ENCODE measurements at regions not wholly inside any gene's neighbourhood (a gene's known extent, or its start where the extent isn't known, plus 50 kb on each side); places are given as distances from the start of the nearest gene placed in this dataset.
"Not testable (repeated sequence)": the region's sequence is repeated elsewhere in the genome, so short reads cannot be mapped to it uniquely, and the experiment has no call there.

- H3K4me1 ChIP-seq: no peaks in the 10 kb centered on the region
- H3K27ac ChIP-seq: no peak overlapping the region
- no peaks in the 10 kb centered on the region for H3K36me3 ChIP-seq
- H3K9me3 ChIP-seq: peaks cover 0 to 19% (median 0%) of the 10 kb centered on the region in 3 donors
- H3K4me3 ChIP-seq: no peak overlapping the region
- ATAC-seq: no peak
- WGBS, 2 donors (ENCODE audit: low coverage in 1 of 2): 92% methylated on average over 1 of the region's 1 CpG; no CpG with 5 or more reads in 1 of the 2 donors
- TF ChIP-seq POLR2A (IDR thresholded peaks at IDR 0.05): no peak
- no peak for TF ChIP-seq POLR2AphosphoS5 (IDR thresholded peaks at IDR 0.05)
- TF ChIP-seq EP300 (IDR thresholded peaks at IDR 0.05): no peak
- no peak for TF ChIP-seq CTCF (IDR thresholded peaks at IDR 0.05)
- H3K27me3 ChIP-seq: no peaks in the 10 kb centered on the region
Measured at GRCh38 chr4:30094887-30095286, 625.3 kb upstream of the PCDH7 start.

DNA sequence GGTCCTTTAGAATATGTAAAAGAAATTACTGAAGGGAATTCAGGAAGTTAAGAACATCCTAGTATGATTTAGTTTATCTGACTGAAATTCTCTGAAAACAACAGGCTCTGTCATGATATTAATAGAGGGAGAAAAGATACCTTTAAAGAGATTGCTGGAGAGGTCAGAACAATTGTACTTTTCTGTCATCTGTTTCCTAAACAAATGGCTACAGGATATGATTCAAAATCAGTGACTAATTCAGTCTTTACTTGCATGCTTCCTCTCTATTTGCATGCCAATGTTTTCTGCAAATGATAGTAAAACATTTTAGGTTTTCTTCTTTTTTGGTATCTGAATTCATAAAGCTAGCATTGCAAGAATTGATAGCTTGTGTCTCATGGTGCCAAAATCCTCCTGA is 616.7 kb upstream of the PCDH7 start:
- no peak for ATAC-seq
- Histone ChIP-seq H3K27ac (no peak overlapping the region), H3K27me3 (no peaks in the 10 kb centered on the region), H3K9me3 (peaks cover 0 to 11% (median 0%) of the 10 kb centered on the region in 3 donors), H3K4me1 (no peaks in the 10 kb centered on the region), H3K36me3 (no peaks in the 10 kb centered on the region), H3K4me3 (no peak overlapping the region)
- TF ChIP-seq POLR2A (IDR thresholded peaks at IDR 0.05) (no peak), CTCF (IDR thresholded peaks at IDR 0.05) (no peak), EP300 (IDR thresholded peaks at IDR 0.05) (no peak), POLR2AphosphoS5 (IDR thresholded peaks at IDR 0.05) (no peak)

DNA sequence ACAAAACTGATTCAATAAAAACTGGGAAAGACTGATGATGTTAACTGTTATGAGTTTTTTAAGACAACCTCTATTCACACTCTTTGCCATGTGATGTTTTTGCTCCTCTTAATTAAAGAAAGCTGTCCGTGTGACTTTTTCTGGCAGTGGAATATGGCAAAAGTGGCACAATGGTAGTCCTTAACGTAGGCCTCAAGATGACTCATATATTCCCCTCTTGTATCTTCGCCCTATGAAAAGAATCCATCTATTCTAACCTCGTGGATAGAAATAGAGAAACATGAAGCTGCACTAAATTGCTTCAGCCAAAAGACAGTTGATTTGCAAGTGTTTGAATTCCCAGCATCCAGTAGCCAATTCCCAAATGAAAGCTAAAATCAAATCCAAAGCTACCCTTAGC is 603.8 kb upstream of the PCDH7 start:
- TF ChIP-seq POLR2A (IDR thresholded peaks at IDR 0.05): no peak
- no peak for TF ChIP-seq CTCF (IDR thresholded peaks at IDR 0.05)
- TF ChIP-seq EP300 (IDR thresholded peaks at IDR 0.05): no peak
- TF ChIP-seq POLR2AphosphoS5 (IDR thresholded peaks at IDR 0.05): no peak
- 56 to 66% methylated on average over 3 to 4 of the region's 4 CpGs for WGBS, 2 donors (ENCODE audit: low coverage in 1 of 2)
- Histone ChIP-seq H3K4me3 (no peak overlapping the region), H3K27me3 (no peaks in the 10 kb centered on the region), H3K36me3 (no peaks in the 10 kb centered on the region), H3K9me3 (no peaks in the 10 kb centered on the region), H3K4me1 (no peaks in the 10 kb centered on the region), H3K27ac (no peak overlapping the region)
- ATAC-seq: no peak

- H3K4me3 ChIP-seq: no peak overlapping the region
- TF ChIP-seq POLR2A (IDR thresholded peaks at IDR 0.05) (no peak), POLR2AphosphoS5 (IDR thresholded peaks at IDR 0.05) (no peak)
- ATAC-seq: no peak
- H3K36me3 ChIP-seq: no peaks in the 10 kb centered on the region
- H3K9me3 ChIP-seq: no peaks in the 10 kb centered on the region
- no peaks in the 10 kb centered on the region for H3K4me1 ChIP-seq
- no peak overlapping the region for H3K27ac ChIP-seq
- 92 to 100% methylated on average over 1 to 3 of the region's 3 CpGs for WGBS, 2 donors (ENCODE audit: low coverage in 1 of 2)
- H3K27me3 ChIP-seq: no peaks in the 10 kb centered on the region
Measured at GRCh38 chr4:30117433-30117832, 602.7 kb upstream of the PCDH7 start.

- Histone ChIP-seq H3K4me1 (no peaks in the 10 kb centered on the region), H3K4me3 (no peak overlapping the region), H3K27me3 (no peaks in the 10 kb centered on the region), H3K36me3 (no peaks in the 10 kb centered on the region), H3K9me3 (no peaks in the 10 kb centered on the region), H3K27ac (no peak overlapping the region)
- 37 to 63% methylated on average over 3 of the region's 3 CpGs for WGBS, 2 donors (ENCODE audit: low coverage in 1 of 2)
- ATAC-seq: no peak
- no peak for TF ChIP-seq POLR2AphosphoS5 (IDR thresholded peaks at IDR 0.05)
- TF ChIP-seq CTCF (IDR thresholded peaks at IDR 0.05): no peak
- TF ChIP-seq EP300 (IDR thresholded peaks at IDR 0.05): no peak
- TF ChIP-seq POLR2A (IDR thresholded peaks at IDR 0.05): no peak
Measured at GRCh38 chr4:30122711-30123110, 597.5 kb upstream of the PCDH7 start.

DNA sequence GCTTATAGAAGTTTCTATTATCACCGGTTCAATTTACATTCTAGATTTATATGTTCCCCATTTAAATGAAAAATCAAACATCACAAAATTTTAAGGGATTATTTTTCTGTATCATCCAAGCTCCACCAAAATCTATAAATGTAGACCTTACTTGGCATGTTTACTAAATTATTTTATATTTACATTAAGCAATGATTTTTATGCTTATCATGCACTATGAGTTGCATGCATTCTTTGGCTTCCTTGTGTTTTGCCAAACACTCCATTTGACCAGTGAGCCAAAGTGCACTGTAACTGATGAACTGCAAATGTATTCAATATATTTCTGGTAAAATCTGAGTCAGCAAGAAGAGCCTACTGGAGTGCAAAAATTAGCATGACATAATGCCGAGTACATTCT is 595.5 kb upstream of the PCDH7 start:
- H3K27me3 ChIP-seq, H3K4me1 ChIP-seq, H3K27ac ChIP-seq, H3K36me3 ChIP-seq, H3K9me3 ChIP-seq, H3K4me3 ChIP-seq, ATAC-seq: not testable (repeated sequence)
- 89 to 100% methylated on average over 1 of the region's 2 CpGs for WGBS, 2 donors (ENCODE audit: low coverage in 1 of 2)
